K562 (cell line): ENCODE measurements at regions not wholly inside any gene's neighbourhood (a gene's known extent, or its start where the extent isn't known, plus 50 kb on each side); places are given as distances from the start of the nearest gene placed in this dataset.

Source experiments
- ATAC-seq: fragments of 200-7000 bp; cut with Tn5 transposase; 3 replicates; pipeline ENCODE4 v1.9.1; 2020; ENCODE audit warnings: moderate library complexity
- BruUV-seq: library from RNA; stranded (reverse); fragments of 400-500 nt; replicated peaks from 2 replicates; lab custom pipeline; 2021; lab: Mats Ljungman, UMichigan
- CTCF ChIA-PET: fragments of 300-600 bp; formaldehyde crosslinking; extraction: SDS; loops from one replicate; lab custom pipeline; 2021; ENCODE audit warnings: low intra/inter-chr PET ratio; lab: Yijun Ruan, JAX
- POLR2A ChIA-PET: fragments of 300-600, 350-650 bp; sonication (Branson Sonifier 250); formaldehyde crosslinking; extraction: SDS; loops from one replicate; lab custom pipeline; 2021; ENCODE audit warnings: antibody characterized with exemption, inconsistent platforms; lab: Yijun Ruan, JAX
- DNase-seq, 4 experiments: peaks; one replicate each; pipeline versions ENCODE4 v3.0.0 to v3.0.0-alpha.2; 2011 to 2018; ENCODE audit warnings: low spot score in 3 of 4, mixed read lengths in 3 of 4; ENCODE audit errors: extremely low read depth in 1 of 4
- FAIRE-seq: peaks from 2 replicates; lab custom pipeline; 2011; peaks lifted over from hg19 to GRCh38; lab: Jason Lieb, UNC
- H2AFZ ChIP-seq: 2 replicates; pipeline ENCODE4 v1.6.0; 2011; ENCODE audit warnings: low read depth, low read length, control low read depth, inconsistent platforms
- H3K27ac ChIP-seq: fragments of 200-600 bp; 3 replicates; pipeline ENCODE4 v1.8.0; 2011; ENCODE audit warnings: low read depth, mild to moderate bottlenecking, control low read depth, inconsistent platforms, low read length, moderate library complexity, mixed read lengths; ENCODE audit errors: extremely low read depth
- H3K27me3 ChIP-seq, 2 experiments: fragments of 300-600 bp in 1 of 2; 2 replicates in 1 of 2; 3 replicates in 1 of 2; pipeline versions ENCODE4 v1.6.0 to v1.8.0; 2011; ENCODE audit warnings: inconsistent platforms in 2 of 2, low read length in 2 of 2, mild to moderate bottlenecking in 1 of 2, mixed read lengths in 1 of 2, moderate library complexity in 1 of 2; ENCODE audit not compliant: control insufficient read depth in 2 of 2, insufficient read depth in 2 of 2
- H3K36me3 ChIP-seq: fragments of 300-600 bp; 3 replicates; pipeline ENCODE4 v1.8.0; 2011; ENCODE audit warnings: mild to moderate bottlenecking, low read length, inconsistent platforms; ENCODE audit not compliant: control insufficient read depth, insufficient read depth
- H3K4me1 ChIP-seq, 2 experiments: fragments of 200-600 bp in 1 of 2; replicated peaks in 1 of 2; 2 replicates in 1 of 2; 3 replicates in 1 of 2; pipeline versions ENCODE4 v1.5.1 to v1.8.0; 2011; ENCODE audit warnings: inconsistent platforms in 2 of 2, low read length in 2 of 2, mild to moderate bottlenecking in 1 of 2, mixed read lengths in 1 of 2, moderate library complexity in 1 of 2; ENCODE audit not compliant: control insufficient read depth in 2 of 2, insufficient read depth in 2 of 2
- H3K4me2 ChIP-seq: 2 replicates; pipeline ENCODE4 v1.6.1; 2011; ENCODE audit warnings: low read length, control low read depth, inconsistent platforms, mixed read lengths; ENCODE audit not compliant: insufficient read depth
- H3K4me3 ChIP-seq: fragments of 200-600 bp; sonication (generic), shearing (Covaris generic); 2 replicates; pipeline ENCODE4 v1.5.1; 2016; ENCODE audit warnings: control low read depth, inconsistent platforms
- H3K79me2 ChIP-seq: fragments of 200-600 bp; 3 replicates; pipeline ENCODE4 v1.8.0; 2011; ENCODE audit warnings: low read length, inconsistent platforms; ENCODE audit not compliant: control insufficient read depth, insufficient read depth
- H3K9ac ChIP-seq, 2 experiments: 2 replicates each; pipeline versions ENCODE4 v1.6.0 to v1.6.1; 2011; ENCODE audit warnings: low read depth in 2 of 2, low read length in 2 of 2, control low read depth in 1 of 2, inconsistent platforms in 1 of 2, mild to moderate bottlenecking in 1 of 2, mixed read lengths in 1 of 2; ENCODE audit not compliant: insufficient read depth in 1 of 2
- H3K9me1 ChIP-seq: one replicate; pipeline ENCODE4 v1.6.0; 2011; ENCODE audit warnings: inconsistent platforms, mild to moderate bottlenecking, low read length, moderate library complexity; ENCODE audit not compliant: control insufficient read depth, insufficient read depth
- H3K9me3 ChIP-seq: replicated peaks from 2 replicates; pipeline ENCODE4 v1.5.1; 2011; ENCODE audit warnings: low read depth, low read length, inconsistent platforms; ENCODE audit not compliant: control insufficient read depth, insufficient read depth
- H4K20me1 ChIP-seq: replicated peaks from 2 replicates; pipeline ENCODE4 v1.6.1; 2011; ENCODE audit warnings: low read length, inconsistent platforms, mixed read lengths; ENCODE audit not compliant: control insufficient read depth, insufficient read depth
- LEF1 ChIP-seq: fragments of 450-650 bp; IDR thresholded peaks from 2 replicates; pipeline ENCODE4 v1.6.1; 2016; ENCODE audit warnings: mild to moderate bottlenecking
- PHB2 ChIP-seq: fragments of 450-650 bp; IDR thresholded peaks from 2 replicates; pipeline ENCODE4 v1.6.1; 2017; ENCODE audit warnings: low read depth
- PML ChIP-seq: IDR thresholded peaks from 2 replicates; pipeline ENCODE4 v1.6.1; 2012; ENCODE audit warnings: low read length, inconsistent platforms
- SMC3 ChIP-seq: conservative IDR thresholded peaks from 2 replicates; pipeline ENCODE4 v1.6.1; 2011; ENCODE audit warnings: low read depth, low read length, improper control_type of control experiment; ENCODE audit not compliant: insufficient read depth
- TBP ChIP-seq: optimal IDR thresholded peaks from 2 replicates; pipeline ENCODE3; 2011; ENCODE audit warnings: low read depth, low read length, improper control_type of control experiment
- YBX1 ChIP-seq: fragments of 450-650 bp; IDR thresholded peaks from 2 replicates; pipeline ENCODE4 v1.7.1; 2016; ENCODE audit warnings: mild to moderate bottlenecking
- ZNF318 ChIP-seq, 2 experiments: fragments of 450-650 bp; IDR thresholded peaks; 2 replicates each; pipeline ENCODE4 v1.6.1; 2016; ENCODE audit warnings: mild to moderate bottlenecking in 2 of 2, borderline replicate concordance in 1 of 2, low read depth in 1 of 2, moderate library complexity in 1 of 2
- WGBS: fragments of 100-300 bp; shearing (Covaris generic); methylation state at CpG from one replicate; pipeline ENCODE4 v1.1.6; 2016; ENCODE audit warnings: low coverage, mixed read lengths; ENCODE audit not compliant: insufficient coverage; ENCODE audit errors: missing lambda C conversion rate; 5-methylcytosine and 5-hydroxymethylcytosine counted together
- in situ Hi-C: fragments of 300-500 bp; cut with MboI; formaldehyde crosslinking; loops from 4 replicates; pipeline ENCODE4 v1.15.0; 2018; ENCODE audit warnings: inconsistent platforms, mixed read lengths
- intact Hi-C: fragments of 100-400 bp; cut with micrococcal nuclease; formaldehyde crosslinking; loops from 2 replicates; pipeline ENCODE4 v1.14.2; 2022

GRCh38 chr17:13073018-13073417, 55.2 kb upstream of the ELAC2 start:
- DNase-seq (no peak), ATAC-seq (no peak), FAIRE-seq (no peak)
- Histone ChIP-seq H3K9me1 (no peaks in the 10 kb centered on the region), H3K27me3 (no peaks in the 10 kb centered on the region), H3K27ac (no peak overlapping the region), H2AFZ (no peak overlapping the region), H3K4me1 (no peaks in the 10 kb centered on the region), H3K36me3 (no peaks in the 10 kb centered on the region), H4K20me1 (no peaks in the 10 kb centered on the region), H3K4me3 (no peak overlapping the region), H3K9me3 (no peaks in the 10 kb centered on the region), H3K79me2 (no peaks in the 10 kb centered on the region), H3K9ac (no peak overlapping the region), H3K4me2 (no peak overlapping the region)
- 2% methylated on average over 4 of the region's 4 CpGs for WGBS
- intact Hi-C loops (no loop called here), in situ Hi-C loops (no loop called here)
- no TSS peak for BruUV-seq
- TF ChIP-seq YBX1, result no peak
- no peak for TF ChIP-seq LEF1
- no peak for TF ChIP-seq TBP
- CTCF ChIA-PET, result no interaction called here
- POLR2A ChIA-PET, result no interaction called here

- intact Hi-C loops, result no loop called here
- no peaks in the 10 kb centered on the region for H3K79me2 ChIP-seq
- no TSS peak for BruUV-seq
- WGBS, result 0% methylated on average over 2 of the region's 2 CpGs
- in situ Hi-C loops, result no loop called here
- H3K4me2 ChIP-seq, result no peak overlapping the region
- no peak overlapping the region for H3K27ac ChIP-seq
- no peaks in the 10 kb centered on the region for H3K36me3 ChIP-seq
- H3K4me3 ChIP-seq, result no peak overlapping the region
- no peaks in the 10 kb centered on the region for H4K20me1 ChIP-seq
- no peak overlapping the region for H3K9ac ChIP-seq
- ChIA-PET CTCF (no interaction called here), POLR2A (no interaction called here)
- DNase-seq, result no peak
- ATAC-seq, result no peak
- no peaks in the 10 kb centered on the region for H3K27me3 ChIP-seq
- H3K4me1 ChIP-seq, result no peaks in the 10 kb centered on the region
- H2AFZ ChIP-seq, result no peak overlapping the region
- H3K9me1 ChIP-seq, result no peaks in the 10 kb centered on the region
- no peak for FAIRE-seq
- H3K9me3 ChIP-seq, result no peaks in the 10 kb centered on the region
- TF ChIP-seq SMC3 (no peak), TBP (no peak), ZNF318 (IDR thresholded peaks at IDR 0.05; ENCODE audit: borderline replicate concordance in 1 of 2, low read depth in 1 of 2) (no peak), PHB2 (no peak), PML (no peak)
These were observed 52.9 kb upstream of the ELAC2 start for GRCh38 chr17:13070732-13071131.
